ENCODE measurements at regions not wholly inside any gene's neighbourhood (a gene's known extent, or its start where the extent isn't known, plus 50 kb on each side); places are given as distances from the start of the nearest gene placed in this dataset.

GRCh38 chr3:127467391-127467790, 123.1 kb downstream of the TPRA1 start:
- no peak for TF ChIP-seq CTCF (IDR thresholded peaks at IDR 0.05)
- TF ChIP-seq POLR2AphosphoS5 (IDR thresholded peaks at IDR 0.05) = no peak
- TF ChIP-seq POLR2A (IDR thresholded peaks at IDR 0.05) = no peak
- TF ChIP-seq EP300 (IDR thresholded peaks at IDR 0.05; ENCODE audit: low read depth) = no peak
